ENCODE measurements at regions not wholly inside any gene's neighbourhood (a gene's known extent, or its start where the extent isn't known, plus 50 kb on each side); places are given as distances from the start of the nearest gene placed in this dataset.
"Not testable (repeated sequence)": the region's sequence is repeated elsewhere in the genome, so short reads cannot be mapped to it uniquely, and the experiment has no call there.

- DNase-seq: no peak
Observed at GRCh38 chr6:23620911-23621401, 505.1 kb upstream of the NRSN1 start.

GRCh38 chr6:23630726-23631635 is 495.0 kb upstream of the NRSN1 start:
- DNase-seq: no peak

GRCh38 chr6:23633996-23634395 is 492.0 kb upstream of the NRSN1 start:
- DNase-seq: no peak

GRCh38 chr6:23635150-23635549 is 490.9 kb upstream of the NRSN1 start:
- no peak for DNase-seq

GRCh38 chr6:23637296-23637695 is 488.7 kb upstream of the NRSN1 start:
- no peak for DNase-seq

- no peak for DNase-seq
Observed at GRCh38 chr6:23642849-23643248, 483.2 kb upstream of the NRSN1 start.

- DNase-seq: no peak
Observed at GRCh38 chr6:23647045-23647444, 479.0 kb upstream of the NRSN1 start.

GRCh38 chr6:23650676-23651075 is 475.3 kb upstream of the NRSN1 start:
- DNase-seq: no peak

GRCh38 chr6:23654745-23655144 is 471.3 kb upstream of the NRSN1 start:
- no peak for DNase-seq

- DNase-seq: no peak
Observed at GRCh38 chr6:23655525-23655924, 470.5 kb upstream of the NRSN1 start.

GRCh38 chr6:23656255-23657194 is 469.5 kb upstream of the NRSN1 start:
- no peak for DNase-seq

GRCh38 chr6:23659125-23659524 is 466.9 kb upstream of the NRSN1 start:
- DNase-seq: no peak

GRCh38 chr6:23661549-23661948 is 464.5 kb upstream of the NRSN1 start:
- DNase-seq: no peak

GRCh38 chr6:23663096-23663495 is 462.9 kb upstream of the NRSN1 start:
- no peak for DNase-seq

- no peak for DNase-seq
Observed at GRCh38 chr6:23663652-23664051, 462.4 kb upstream of the NRSN1 start.

GRCh38 chr6:23665911-23666310 is 460.1 kb upstream of the NRSN1 start:
- not testable (repeated sequence) for DNase-seq

GRCh38 chr6:23672737-23673136 is 453.3 kb upstream of the NRSN1 start:
- DNase-seq: no peak

GRCh38 chr6:23678626-23679025 is 447.4 kb upstream of the NRSN1 start:
- DNase-seq: no peak

- no peak for DNase-seq
Observed at GRCh38 chr6:23681743-23682142, 444.3 kb upstream of the NRSN1 start.

GRCh38 chr6:23688650-23689049 is 437.4 kb upstream of the NRSN1 start:
- DNase-seq: no peak

- DNase-seq: no peak
Observed at GRCh38 chr6:23690453-23691049, 435.5 kb upstream of the NRSN1 start.

GRCh38 chr6:23692184-23692583 is 433.8 kb upstream of the NRSN1 start:
- no peak for DNase-seq

GRCh38 chr6:23696992-23697391 is 429.0 kb upstream of the NRSN1 start:
- no peak for DNase-seq
